Hypothalamus (tissue), 51 donors: ENCODE measurements at regions not wholly inside any gene's neighbourhood (a gene's known extent, or its start where the extent isn't known, plus 50 kb on each side); places are given as distances from the start of the nearest gene placed in this dataset.

Experiments used
- DNase-seq, 51 donors: peaks; one replicate each; lab custom pipeline; 2025; lab: John Stamatoyannopoulos, UW

GRCh38 chrX:137483554-137483953 is 82.4 kb upstream of the ZIC3 start:
- DNase-seq: no peak

- no peak for DNase-seq
These were observed 83.8 kb upstream of the ZIC3 start for GRCh38 chrX:137482136-137482535.

GRCh38 chrX:137479386-137479785 is 86.5 kb upstream of the ZIC3 start:
- DNase-seq: no peak

- no peak for DNase-seq
These were observed 124.2 kb upstream of the ZIC3 start for GRCh38 chrX:137441711-137442110.

- peak in 2 of 51 donors; percentile 0 to 1 for DNase-seq
These were observed 133.3 kb upstream of the ZIC3 start for GRCh38 chrX:137432609-137433008.

- DNase-seq: no peak
These were observed 134.0 kb upstream of the ZIC3 start for GRCh38 chrX:137431693-137432488.

GRCh38 chrX:137430984-137431475 is 134.9 kb upstream of the ZIC3 start:
- DNase-seq: no peak

- no peak for DNase-seq
These were observed 135.6 kb upstream of the ZIC3 start for GRCh38 chrX:137430301-137430700.

- DNase-seq: no peak
These were observed 136.9 kb upstream of the ZIC3 start for GRCh38 chrX:137428766-137429591.

- no peak for DNase-seq
These were observed 137.7 kb upstream of the ZIC3 start for GRCh38 chrX:137428221-137428661.

GRCh38 chrX:137427816-137428215 is 138.1 kb upstream of the ZIC3 start:
- no peak for DNase-seq

- no peak for DNase-seq
These were observed 138.5 kb upstream of the ZIC3 start for GRCh38 chrX:137427426-137427778.

GRCh38 chrX:137426695-137427425 is 139.1 kb upstream of the ZIC3 start:
- DNase-seq: no peak

- no peak for DNase-seq
These were observed 139.9 kb upstream of the ZIC3 start for GRCh38 chrX:137425986-137426385.

- no peak for DNase-seq
These were observed 140.5 kb upstream of the ZIC3 start for GRCh38 chrX:137425273-137425902.

- no peak for DNase-seq
These were observed 141.2 kb upstream of the ZIC3 start for GRCh38 chrX:137424679-137425078.

GRCh38 chrX:137423241-137423640 is 142.7 kb upstream of the ZIC3 start:
- DNase-seq: no peak

- DNase-seq: no peak
These were observed 147.8 kb upstream of the ZIC3 start for GRCh38 chrX:137418086-137418485.

- DNase-seq: no peak
These were observed 152.7 kb upstream of the ZIC3 start for GRCh38 chrX:137413190-137413589.

GRCh38 chrX:137405449-137406140 is 160.3 kb upstream of the ZIC3 start:
- DNase-seq: no peak
